SW 1271 (cell line): ENCODE measurements at regions not wholly inside any gene's neighbourhood (a gene's known extent, or its start where the extent isn't known, plus 50 kb on each side); places are given as distances from the start of the nearest gene placed in this dataset.

Experiments used
- DNase-seq, 2 experiments: peaks; one replicate each; lab custom pipeline; 2025; lab: John Stamatoyannopoulos, UW

DNA sequence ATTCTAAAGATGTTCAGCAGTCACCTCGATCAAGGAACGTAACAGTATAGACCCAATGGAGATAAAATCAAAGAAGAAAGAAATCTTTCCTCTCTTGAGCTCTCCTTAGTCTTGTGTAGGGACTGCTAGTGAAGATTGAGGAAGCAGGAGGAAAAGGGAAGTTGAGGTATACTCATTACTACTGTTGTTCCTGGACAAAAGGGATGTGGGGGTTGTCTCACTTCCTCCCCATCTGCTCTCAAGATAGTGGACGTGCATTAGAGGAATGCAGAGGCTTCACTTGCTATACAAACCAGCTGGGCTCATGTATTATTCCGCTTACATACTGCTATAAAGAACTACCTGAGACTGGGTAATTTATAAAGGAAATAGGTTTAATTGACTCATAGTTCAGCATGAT lies 208.9 kb upstream of the ARHGEF9 start:
- no peak for DNase-seq

DNA sequence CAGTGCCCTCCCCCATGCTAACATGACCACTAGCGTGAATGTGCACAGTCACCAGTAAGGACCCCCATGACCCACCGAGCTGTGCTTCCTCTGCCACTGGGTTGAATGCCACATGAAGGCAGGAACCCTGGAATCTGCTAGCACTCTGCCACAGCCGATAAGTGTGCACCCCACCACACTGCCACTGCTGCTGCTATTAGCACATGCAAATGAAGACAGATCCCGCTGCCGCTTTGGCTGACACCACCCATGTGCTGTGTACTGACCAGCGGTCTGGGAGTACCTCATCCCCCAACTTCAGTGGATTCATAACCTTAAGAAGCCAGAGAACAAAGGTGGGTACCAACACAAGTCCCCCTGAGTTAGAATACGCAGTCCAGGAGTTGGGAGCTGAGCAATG lies 200.9 kb upstream of the ARHGEF9 start:
- DNase-seq = no peak

DNA sequence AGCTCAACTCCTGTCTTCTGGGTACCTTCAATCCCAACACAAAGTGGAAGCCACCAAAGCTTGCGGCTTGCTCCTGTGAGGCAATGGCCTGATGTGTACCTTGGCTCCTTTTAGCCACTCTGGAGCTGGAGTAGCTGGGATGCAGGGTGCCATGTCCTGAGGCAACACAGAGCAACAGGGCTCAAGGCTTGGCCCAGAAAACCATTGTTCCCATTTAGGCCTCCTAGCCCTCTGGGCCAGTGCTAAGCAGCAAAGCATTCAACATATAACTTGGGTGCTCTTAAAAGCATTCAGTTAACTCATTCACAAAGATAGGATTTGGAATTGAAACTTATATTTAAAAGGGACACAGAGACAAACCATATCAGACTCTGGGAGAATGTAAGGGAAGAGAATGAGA lies 194.5 kb upstream of the ARHGEF9 start:
- no peak for DNase-seq

DNA sequence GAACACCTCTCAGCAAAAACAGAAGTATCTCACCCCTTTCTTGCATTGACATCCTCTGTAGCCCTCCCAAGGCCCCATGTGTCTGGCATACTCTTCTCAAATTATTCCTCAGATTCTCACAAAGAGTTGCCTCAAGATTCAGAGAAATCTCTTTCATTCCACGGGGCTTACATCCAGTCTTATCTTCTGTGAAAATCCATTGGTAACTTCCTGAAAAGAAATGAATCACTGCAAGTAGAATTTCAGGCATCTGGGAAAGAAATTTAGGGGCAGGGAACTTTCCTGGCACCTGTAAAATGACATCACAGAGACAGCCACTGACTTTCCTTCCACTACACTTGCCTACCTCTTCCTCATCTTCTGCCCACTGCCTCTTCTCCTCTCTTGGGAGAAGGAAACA lies 182.5 kb upstream of the ARHGEF9 start:
- peak in 1 of 2 experiments; percentile 12 for DNase-seq

DNA sequence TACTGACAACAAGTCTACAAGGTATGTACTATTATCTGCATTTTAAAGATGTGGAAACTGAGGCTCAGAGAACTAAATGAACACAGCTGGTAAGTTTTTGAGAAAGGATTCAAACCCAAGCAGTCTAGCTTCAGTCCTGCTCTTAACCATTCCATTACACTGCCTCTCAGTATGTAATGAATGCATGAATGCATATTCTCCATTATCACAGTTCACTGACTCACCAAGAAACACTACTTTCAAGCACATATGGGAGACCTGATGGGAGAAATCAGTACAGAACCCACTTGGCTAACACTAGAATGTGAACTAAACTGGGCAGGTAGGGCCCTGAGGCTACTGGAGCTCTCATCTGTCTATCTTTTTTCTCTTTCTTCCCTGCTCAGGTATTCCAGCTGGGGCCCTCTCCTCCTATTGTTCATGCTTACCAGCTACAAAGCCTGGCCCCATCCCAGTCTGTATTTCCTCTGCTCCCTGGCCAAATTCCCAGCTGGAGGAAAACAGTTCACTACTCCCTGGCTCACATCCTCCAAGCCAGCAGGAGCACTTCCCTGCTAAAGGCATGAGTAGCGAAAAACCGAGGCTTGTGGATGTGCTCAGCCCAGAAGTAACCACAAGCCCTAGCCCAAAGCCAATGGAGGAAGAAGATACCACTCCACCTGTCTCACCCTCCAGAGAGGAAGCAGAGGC lies 178.2 kb upstream of the ARHGEF9 start:
- DNase-seq = no peak

DNA sequence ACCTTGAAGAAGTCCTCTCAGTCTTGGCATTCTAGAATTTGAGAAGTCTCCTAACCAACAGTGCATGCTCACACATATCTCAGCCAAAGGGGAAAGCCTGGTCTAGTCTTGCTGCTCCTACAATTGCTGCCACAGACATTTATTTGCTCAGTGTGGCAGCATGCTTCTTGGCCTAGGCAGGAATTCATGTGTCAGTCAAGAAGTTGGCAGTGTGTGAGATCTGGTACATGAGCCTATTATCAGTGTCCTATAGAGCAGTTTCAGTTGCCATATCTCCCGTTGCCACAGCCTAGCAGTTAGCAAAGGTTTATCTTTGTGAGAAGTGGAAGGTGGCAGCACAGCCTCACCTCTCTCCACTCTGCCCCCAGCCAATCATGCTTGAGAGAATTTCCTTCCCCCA lies 176.9 kb upstream of the ARHGEF9 start:
- no peak for DNase-seq

DNA sequence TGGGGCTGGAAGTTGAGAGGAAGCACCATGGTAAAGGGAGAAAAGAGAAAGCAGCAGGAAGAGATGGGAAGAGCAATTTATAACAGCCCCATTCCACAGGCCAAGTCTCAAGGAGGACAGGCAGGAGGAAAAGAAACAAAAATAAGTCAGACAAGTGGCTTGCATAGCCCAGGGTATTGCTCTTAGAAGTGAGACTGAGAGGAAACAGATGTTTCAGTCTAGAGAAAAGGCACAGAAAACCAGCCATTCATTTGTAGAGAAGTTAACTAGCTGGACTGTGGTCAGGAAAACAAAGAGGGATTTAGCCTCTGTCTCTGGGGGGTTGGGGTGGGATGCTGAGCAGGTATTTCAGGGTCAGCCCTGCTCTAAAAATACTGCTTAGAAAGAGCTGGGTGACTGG lies 175.0 kb upstream of the ARHGEF9 start:
- DNase-seq = no peak

DNA sequence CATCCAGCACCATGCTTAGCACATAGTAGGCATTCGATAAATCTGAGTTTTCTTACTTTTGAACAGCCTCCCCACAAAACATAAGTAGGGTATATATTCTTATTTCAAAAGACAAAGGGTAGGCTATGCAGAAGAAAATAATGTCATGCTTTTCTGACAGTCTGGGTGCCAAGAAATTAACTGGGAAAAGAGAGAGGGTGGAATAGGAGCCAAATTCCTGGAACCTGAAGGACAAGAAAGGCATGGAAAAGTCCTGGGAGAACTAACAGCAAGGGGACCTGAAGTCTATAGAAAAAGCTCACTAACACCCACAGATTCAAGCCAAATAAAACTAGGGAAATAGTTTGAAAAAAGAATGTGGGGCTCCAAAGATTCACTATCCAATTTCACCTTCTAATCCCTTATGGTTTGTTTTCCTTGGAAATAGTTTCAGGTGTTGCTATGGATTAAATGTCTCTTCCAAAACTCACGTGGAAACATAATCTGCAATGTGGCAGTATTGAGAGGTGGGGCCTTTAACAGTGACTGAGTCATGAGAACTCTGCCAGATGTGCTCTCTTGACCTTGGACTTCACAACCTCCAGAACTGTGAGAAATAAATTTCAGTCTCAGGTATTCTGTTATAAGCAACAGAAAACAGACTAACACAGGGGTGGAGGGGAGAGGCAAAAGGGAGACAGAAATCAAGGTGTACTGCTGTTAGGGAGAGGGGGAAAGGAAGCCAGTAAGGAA lies 173.3 kb upstream of the ARHGEF9 start:
- DNase-seq = no peak

DNA sequence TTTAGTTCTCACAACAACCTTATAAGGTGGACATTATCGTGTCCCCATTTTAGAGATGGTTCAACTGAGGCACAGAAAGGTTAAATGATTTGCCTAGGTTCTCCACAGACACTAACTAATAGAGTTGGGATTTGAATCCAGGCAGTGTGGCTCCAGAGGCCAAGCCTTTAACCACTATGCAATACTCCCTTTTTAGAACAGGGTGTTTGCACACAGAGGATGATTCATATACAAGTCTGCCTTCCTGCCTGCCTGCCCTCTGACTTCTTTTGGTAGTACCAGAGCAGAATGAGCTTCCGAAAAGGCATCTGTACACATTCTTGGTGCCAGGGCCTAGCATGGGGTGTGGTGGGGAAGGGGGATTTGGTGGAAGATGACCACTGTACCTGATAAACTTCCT lies 150.8 kb upstream of the ARHGEF9 start:
- no peak for DNase-seq

DNA sequence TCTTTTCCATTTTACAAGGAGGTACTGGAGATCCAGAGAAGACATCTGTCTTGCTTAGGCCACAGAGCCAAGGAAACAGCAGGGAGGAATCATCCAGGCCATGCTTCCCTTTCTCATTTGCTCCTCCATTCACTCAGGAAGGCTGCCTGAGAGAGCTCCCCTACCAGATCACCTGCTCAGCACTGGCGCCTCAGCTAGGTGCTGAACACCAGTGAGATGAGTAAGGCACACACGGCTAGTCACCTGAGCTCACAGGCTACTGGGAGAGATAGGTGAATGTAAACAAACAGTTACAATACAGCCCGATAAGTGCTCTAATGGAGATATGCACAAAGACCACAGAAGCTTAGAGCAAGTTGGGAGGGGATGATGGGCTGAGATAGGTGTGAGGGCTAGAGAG lies 149.8 kb upstream of the ARHGEF9 start:
- no peak for DNase-seq

DNA sequence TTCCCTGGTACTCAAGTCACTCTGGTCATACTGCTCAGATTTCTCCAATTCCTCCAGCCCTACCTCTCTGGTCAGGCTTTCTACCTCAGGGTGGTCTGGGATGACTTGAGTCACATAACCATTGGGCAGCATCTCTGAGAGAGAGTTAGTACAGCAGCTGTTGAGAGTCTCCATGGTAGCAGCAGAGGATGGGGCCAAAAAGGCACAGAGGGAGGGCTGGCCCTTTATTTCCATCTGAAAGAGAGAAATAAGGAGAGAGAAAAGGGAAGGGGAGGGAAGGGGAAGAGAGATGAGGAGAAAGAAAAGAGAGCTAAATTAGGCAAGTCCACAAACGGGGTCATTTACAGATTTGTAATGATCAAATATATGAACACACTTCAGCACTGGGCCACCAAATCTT lies 149.1 kb upstream of the ARHGEF9 start:
- DNase-seq = no peak

DNA sequence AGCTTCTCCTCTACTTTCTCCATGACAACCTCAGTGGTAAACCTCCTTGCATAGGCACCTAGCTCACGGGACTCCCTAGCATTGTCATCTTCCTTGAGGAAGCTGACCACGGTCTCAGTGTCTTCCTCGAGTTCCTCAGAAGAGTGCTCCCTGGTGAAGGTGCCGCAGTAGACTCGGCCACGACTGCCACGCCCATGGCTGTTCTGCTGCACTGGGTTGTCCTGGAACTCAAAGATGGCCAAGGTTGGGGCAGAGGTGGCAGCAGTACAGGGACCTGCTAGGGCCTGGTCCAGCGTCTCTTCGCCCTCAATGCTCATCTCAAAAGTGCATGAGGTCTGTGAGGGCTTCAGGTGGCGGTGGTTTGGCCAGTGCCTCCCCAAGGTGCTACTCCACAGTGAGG lies 147.9 kb upstream of the ARHGEF9 start:
- no peak for DNase-seq

DNA sequence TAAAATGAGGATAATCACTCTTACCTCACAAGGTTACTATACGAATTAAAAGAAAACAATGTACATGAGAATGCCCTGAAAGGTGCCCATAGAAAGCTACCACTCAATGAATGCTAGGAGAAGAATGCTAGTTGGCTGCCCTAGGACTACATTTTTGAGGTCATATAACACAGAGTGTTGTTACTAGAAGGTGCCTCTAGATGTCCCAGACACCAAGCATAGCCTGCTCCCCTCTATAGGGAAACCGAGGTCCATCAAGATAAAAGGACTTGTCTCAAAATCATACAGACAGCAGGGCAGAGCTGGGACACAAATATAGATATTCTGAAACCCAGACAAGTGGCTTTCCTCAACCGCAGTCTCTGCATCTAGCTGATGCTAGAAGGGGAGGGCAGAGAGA lies 147.0 kb upstream of the ARHGEF9 start:
- DNase-seq = no peak

DNA sequence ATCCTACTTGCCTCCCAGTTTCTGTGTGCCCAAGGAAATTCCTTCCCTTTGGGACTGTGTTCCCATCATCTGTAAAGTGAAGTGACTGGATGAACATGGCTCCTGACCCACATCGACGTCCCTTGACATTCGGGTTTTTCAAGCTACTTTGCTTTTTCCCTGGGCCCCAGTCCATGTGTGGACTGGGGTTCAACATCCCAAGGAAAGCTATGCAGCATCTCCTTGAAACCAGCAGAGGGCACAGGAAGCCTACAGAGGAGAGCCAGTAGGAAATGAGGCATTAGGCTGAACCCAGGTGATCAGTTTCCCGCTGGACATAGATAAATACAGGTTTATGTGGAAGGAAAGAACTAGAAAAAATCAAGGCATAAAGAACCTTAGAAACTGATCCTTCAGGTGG lies 145.1 kb upstream of the ARHGEF9 start:
- peak in 1 of 2 experiments; percentile 17 for DNase-seq

DNA sequence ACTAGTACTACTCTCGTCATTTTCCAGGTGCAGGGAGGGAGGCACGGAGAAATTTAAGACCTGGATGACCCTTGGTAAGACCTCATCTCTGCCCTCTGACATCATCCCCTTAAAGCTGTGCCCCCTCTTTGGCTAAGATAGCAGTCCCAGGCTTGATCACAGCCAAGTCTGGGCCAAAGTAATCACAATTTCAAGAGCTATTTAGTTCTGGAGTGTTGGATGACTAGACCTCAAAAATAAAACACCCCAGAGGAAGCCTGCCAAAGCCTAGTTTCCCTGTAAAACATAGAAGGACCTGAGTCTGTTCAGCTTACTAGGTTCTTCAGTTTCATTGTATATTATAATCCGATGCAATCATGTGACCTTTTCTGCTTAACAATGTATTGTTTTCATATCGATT lies 144.6 kb upstream of the ARHGEF9 start:
- no peak for DNase-seq

DNA sequence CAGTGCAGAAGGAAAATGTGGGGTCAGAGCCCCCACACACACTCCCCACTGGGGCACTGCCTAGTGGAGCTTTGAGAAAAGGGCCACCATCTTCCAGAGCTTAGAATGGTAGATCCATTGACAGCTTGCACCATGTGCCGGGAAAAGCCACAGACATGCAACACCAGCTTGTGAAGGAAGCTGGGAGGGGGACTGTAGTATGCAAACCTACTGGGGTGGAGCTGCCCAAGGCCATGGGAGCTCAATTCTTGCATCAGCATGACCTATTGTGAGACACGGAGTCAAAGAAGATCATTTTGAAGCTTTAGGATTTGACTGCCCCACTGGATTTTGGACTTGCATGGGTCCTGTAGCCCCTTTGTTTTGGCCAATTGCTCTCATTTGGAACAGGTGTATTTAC lies 142.8 kb upstream of the ARHGEF9 start:
- no peak for DNase-seq

DNA sequence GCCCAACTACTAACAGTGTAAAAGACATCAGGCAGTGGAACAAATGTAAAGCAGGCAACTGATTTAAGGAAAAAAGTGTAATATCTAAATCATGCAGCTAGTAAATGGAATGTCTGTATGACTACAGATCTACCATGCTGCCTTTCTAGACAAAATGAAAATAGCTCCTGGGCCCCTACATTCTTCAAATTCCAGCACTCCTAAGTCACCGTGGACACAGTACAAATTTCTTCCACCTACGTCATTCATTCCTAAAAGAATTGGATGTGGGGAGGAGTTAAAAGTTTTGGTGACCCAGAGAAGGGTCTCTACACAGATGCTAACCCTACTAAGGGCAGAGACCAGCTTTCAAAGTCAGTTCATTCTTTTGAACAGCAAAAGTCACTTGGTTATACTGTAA lies 137.2 kb upstream of the ARHGEF9 start:
- peak; percentile 11 to 42 for DNase-seq

DNA sequence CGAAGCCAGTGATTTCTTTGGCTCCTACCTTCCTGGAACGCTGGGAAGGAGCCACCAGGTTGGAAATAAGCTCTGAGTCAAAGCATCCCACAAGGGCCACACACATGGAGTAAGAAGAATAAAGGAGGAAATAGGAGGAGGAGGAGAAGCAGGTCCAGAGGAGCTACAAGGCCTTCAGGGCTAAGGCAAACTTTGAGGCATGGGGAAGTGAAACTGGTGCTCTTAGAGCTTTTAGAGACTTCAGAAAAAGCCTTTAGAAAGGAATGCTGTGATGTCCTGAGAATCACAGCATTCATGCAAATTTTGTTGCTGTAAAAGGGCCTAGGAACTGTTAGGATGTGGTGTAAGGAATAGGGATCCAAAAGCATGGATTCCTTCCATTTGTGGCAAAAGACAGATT lies 135.9 kb upstream of the ARHGEF9 start:
- no peak for DNase-seq

DNA sequence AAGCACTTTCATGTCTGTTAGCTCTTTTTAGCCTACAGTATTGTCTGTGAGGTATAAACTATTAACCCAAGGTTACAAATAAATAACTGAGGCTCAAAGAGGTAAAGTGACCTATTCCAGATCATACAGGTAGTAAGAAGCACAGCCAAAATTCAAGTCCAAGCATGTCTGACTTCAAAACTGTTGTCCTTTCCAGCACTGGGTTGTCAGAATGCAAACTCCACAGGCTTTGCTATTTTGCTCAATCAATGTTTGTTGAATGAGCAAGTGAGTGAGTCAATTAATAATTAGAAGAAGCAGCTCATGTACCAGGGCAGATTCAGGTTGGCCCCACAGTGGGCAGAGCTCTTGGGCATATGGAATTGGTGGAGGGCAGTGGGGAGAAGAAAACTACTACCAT lies 134.1 kb upstream of the ARHGEF9 start:
- no peak for DNase-seq

DNA sequence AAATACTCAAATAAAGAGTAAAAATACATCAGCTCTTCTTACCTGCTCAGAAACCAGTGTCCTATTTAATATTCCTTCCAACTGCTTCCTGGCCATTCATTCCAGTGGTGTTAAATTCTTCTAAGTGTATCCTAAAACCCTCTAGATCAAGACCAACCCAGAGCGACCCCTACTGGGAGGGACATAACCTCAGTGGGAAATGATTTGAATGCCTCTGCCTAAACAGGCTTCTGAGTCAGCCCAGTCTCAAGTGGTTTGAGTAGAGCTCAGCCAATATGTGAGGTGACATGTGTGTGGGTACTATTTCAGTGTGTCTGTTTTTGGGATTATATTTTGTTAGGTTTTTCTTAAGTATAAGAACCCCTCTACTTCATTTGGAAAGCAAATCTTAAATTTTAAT lies 133.6 kb upstream of the ARHGEF9 start:
- DNase-seq = peak; percentile 3 to 45

DNA sequence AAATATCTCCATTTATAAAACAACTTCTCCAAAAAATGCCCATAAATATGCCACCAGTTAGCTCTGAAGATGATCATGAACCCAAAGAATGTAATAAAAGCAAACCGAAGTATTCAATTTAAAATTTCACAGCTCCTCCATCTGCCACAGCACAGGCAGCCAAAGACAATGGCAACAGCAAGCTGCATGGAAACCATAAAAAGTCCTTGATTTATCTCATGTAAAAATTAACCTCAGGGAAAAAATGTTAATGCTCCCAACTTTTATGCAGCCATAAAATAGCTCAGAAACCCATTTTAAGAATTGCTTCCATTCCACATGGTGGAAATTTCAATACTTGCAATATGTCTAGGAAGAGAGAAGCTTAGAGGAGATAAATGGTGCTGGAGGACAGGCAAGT lies 132.3 kb upstream of the ARHGEF9 start:
- no peak for DNase-seq

DNA sequence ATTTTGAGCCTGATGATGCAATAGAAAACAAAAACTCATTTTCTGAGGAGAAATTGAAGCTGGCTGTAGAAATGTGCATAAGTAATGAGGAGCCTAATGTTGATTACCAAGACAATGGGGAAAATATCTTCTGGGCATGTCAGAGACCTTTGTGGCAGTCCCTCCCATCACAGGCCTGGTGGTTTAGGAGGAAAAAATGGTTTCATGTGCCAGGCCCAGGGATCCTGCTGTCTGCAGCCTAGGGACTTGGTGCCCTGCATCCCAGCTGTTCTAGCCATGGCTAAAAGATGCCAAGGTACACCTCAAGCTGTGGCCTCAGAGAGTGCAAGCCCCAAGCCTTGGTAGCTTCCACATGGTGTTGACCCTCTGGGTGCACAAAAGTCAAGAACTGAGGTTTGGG lies 128.7 kb upstream of the ARHGEF9 start:
- DNase-seq = no peak

DNA sequence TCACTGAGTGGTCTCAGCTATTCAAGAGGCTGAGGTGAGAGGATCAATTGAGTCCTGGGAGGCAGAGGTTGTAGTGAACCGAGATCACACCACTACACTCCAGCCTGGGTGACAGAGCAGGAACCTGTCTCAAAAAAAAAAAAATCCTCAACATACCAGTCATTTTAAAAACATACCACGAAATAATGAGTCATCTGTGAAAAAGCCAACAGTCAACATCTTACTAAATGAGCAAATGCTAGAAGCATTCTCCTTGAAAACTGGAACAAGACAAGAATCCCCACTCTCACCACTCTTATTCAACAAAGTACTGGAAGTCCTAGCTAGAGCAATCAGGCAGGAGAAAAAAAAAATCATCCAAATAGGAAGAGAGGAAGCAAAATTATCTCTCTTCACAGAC lies 104.0 kb upstream of the ARHGEF9 start:
- DNase-seq = peak; percentile 11 to 40
